ENCODE measurements at regions not wholly inside any gene's neighbourhood (a gene's known extent, or its start where the extent isn't known, plus 50 kb on each side); places are given as distances from the start of the nearest gene placed in this dataset.

DNA sequence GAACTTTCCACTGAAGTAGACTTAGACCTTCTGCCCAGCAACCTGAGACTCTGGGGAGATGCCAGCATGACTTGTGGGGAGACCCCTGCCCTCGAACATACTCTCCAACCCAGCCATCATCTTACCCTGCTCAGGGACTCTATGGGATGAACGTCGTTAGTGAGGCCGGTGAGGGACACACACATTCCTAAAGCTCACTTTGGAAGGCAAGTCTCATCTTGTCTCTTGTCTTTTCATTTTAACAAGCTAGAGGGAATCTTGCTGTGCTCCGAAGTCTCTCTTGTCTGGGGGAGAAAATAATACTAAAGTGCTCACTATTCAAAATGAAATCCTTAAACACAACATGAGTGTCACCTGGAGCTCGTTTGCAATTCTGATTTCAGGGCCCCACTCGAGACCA is 239.5 kb upstream of the HES1 start:
- H3K9me3 ChIP-seq (ENCODE audit: control insufficient read depth, low read length, poor library complexity, severe bottlenecking) = no peaks in the 10 kb centered on the region
- Mint-ChIP-seq H3K36me3 (ENCODE audit: low read depth) (no peaks in the 10 kb centered on the region), H3K27ac (no peak overlapping the region), H3K4me3 (no peak overlapping the region), H3K4me1 (no peaks in the 10 kb centered on the region), H3K27me3 (peaks cover 32% of the 10 kb centered on the region)
- ATAC-seq (no peak), DNase-seq (no peak)

DNA sequence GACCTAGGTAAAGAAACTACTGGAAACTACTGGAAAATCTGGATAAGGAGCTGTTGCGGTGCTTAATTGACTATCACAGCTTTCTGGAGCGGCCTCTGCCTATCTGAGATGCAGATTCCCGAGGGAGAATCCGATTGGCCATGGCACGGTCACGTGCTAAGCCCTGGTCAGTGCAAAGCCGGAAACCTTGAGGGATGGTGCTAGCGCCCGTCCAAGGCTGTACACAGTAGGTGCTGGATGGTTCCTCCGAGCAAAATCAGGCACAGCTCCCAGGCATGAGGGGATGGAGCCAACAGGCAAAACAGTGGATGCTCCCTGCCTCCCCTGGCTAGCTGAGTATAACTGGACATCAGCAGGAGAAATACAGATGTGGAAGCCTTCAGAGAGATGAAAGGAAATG is 238.7 kb upstream of the HES1 start:
- peak overlapping the region; percentile 17 for H3K27ac Mint-ChIP-seq
- no peaks in the 10 kb centered on the region for H3K9me3 ChIP-seq (ENCODE audit: control insufficient read depth, low read length, poor library complexity, severe bottlenecking)
- peaks cover 41% of the 10 kb centered on the region for H3K27me3 Mint-ChIP-seq
- H3K36me3 Mint-ChIP-seq (ENCODE audit: low read depth) = no peaks in the 10 kb centered on the region
- H3K4me3 Mint-ChIP-seq = no peak overlapping the region
- H3K4me1 Mint-ChIP-seq = no peaks in the 10 kb centered on the region
- no peak for DNase-seq
- ATAC-seq = no peak

DNA sequence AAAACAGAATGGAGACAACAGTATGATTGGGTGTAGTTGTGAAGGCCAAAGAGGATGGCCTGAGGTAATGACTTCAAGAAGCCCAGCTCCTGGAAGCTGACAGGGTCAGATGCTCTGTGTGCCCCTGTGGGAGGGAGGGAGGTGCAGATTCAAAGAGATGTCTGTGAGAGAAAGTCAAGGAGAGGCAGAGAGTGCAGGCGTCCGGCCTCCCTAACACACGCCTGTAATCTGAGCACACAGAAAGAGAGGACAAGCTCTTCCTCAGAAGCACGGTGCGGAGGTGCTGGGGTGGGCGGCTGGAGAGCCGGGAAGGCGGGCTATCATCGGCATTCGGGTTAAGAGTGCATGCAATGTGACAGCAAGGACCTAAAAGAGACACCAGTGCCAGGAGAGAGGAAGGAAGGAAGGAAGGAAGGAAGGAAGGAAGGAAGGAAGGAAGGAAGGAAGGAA is 238.2 kb upstream of the HES1 start:
- H3K36me3 Mint-ChIP-seq (ENCODE audit: low read depth) = no peaks in the 10 kb centered on the region
- no peak overlapping the region for H3K4me3 Mint-ChIP-seq
- H3K4me1 Mint-ChIP-seq = no peaks in the 10 kb centered on the region
- H3K27ac Mint-ChIP-seq = peak overlapping the region; percentile 17
- DNase-seq = no peak
- H3K27me3 Mint-ChIP-seq = peaks cover 45% of the 10 kb centered on the region
- no peak for ATAC-seq
- H3K9me3 ChIP-seq (ENCODE audit: control insufficient read depth, low read length, poor library complexity, severe bottlenecking) = no peaks in the 10 kb centered on the region

DNA sequence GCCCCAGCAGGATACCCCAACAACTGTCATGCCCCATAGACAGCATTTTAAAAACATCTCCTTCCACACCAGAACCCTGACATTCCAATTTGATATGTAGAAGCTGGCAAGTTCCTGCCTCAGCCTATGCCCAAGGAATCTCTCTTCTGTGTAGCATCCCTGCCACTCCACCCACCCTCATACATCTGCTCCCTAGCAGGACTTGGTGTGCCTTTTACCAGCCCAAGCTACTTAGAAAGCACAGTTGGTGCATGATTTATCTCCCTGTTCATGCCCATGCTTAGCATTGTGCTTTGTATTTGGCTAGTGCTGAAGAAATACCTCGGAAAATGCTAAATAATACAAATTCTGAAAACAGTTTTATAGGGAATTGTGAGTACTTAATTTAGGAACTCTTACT is 236.9 kb upstream of the HES1 start:
- ATAC-seq (no peak), DNase-seq (no peak)
- H3K4me1 Mint-ChIP-seq = no peaks in the 10 kb centered on the region
- H3K27me3 Mint-ChIP-seq = peaks cover 58% of the 10 kb centered on the region
- no peaks in the 10 kb centered on the region for H3K36me3 Mint-ChIP-seq (ENCODE audit: low read depth)
- no peak overlapping the region for H3K4me3 Mint-ChIP-seq
- H3K27ac Mint-ChIP-seq = no peak overlapping the region
- H3K9me3 ChIP-seq (ENCODE audit: control insufficient read depth, low read length, poor library complexity, severe bottlenecking) = no peaks in the 10 kb centered on the region

DNA sequence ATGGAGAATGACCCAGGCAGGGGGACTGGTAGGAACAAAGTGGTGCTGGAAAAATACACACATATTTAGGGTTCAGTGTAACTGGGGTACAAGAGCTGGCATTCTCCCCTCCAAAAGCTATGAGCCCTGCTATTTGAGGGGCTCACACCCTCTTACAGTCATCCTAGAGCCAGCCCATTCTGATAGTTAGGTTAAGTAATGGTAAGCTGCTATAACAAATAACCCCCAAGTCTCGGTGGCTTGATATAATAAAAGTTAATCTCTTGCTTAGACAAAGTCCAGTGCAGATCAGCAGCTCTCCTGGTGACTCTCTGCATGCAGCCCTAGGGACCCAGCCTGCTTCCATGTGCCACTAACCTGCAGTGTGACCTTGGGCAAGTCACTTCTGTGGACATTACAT is 234.9 kb upstream of the HES1 start:
- DNase-seq (no peak), ATAC-seq (no peak)
- H3K27ac Mint-ChIP-seq = no peak overlapping the region
- peaks cover 3% of the 10 kb centered on the region for H3K36me3 Mint-ChIP-seq (ENCODE audit: low read depth)
- H3K9me3 ChIP-seq (ENCODE audit: control insufficient read depth, low read length, poor library complexity, severe bottlenecking) = no peaks in the 10 kb centered on the region
- peaks cover 59% of the 10 kb centered on the region for H3K27me3 Mint-ChIP-seq
- no peak overlapping the region for H3K4me3 Mint-ChIP-seq
- H3K4me1 Mint-ChIP-seq = no peaks in the 10 kb centered on the region

DNA sequence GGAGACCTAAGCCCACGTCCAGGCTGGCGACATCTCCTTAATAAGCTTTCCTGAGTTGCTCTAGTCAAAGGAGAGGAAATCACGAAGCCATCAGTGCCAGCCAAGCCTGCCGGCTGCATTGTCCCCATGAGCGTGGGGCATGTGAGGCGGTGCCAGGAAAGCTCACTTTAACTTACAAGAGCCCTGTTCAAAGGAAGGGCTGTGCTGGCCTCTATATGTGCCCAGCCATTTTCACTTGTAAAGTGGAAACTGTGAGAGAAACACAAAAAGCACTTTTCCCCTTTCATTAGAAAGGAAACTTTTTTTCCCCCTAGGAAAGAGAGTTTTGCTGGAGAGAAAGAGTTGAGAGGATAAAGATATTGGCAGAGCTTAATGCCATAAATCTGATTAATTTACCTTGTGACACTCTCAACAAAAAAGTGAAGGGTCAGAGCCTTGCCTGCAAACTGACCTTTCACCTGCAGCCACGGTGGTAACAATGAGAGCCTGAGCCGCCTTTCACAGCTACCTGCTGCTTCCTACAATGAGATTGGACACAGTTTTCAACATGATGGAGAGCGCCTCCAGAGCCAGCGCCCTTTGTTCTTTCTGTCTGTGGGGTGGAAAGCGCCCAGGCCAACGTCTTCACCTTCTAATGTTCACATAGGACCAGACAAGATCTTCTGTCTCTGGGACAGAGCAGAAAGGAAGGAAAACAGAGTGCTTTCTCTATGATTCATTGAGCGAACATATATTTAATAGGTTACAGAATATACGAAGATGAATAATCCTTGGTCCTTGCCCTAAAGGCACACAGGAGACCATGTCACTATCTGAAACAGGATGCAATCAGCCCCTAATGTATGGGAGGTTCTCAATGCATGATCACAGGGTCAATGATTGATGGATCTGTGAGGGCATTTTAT is 233.1 kb upstream of the HES1 start:
- Mint-ChIP-seq H3K36me3 (ENCODE audit: low read depth) (peaks cover 4% of the 10 kb centered on the region), H3K27me3 (peaks cover 42% of the 10 kb centered on the region), H3K4me1 (no peaks in the 10 kb centered on the region), H3K4me3 (no peak overlapping the region), H3K27ac (no peak overlapping the region)
- ATAC-seq (no peak), DNase-seq (no peak)
- H3K9me3 ChIP-seq (ENCODE audit: control insufficient read depth, low read length, poor library complexity, severe bottlenecking) = no peaks in the 10 kb centered on the region

DNA sequence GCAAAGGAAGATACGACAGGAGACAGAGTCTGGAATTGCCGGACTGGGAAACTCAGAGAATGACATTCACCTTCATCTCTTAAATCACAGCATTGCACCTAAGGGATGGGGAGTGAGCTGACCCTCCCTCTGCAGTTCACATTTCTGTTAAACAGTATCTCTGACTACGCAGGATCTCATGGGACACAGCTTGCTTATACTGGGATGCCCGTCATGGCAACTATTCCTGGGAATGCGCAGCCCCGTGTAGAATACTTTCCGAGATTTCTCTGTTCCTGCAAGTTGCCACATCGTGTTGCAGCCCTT is 232.5 kb upstream of the HES1 start:
- DNase-seq (no peak), ATAC-seq (no peak)
- no peaks in the 10 kb centered on the region for H3K9me3 ChIP-seq (ENCODE audit: control insufficient read depth, low read length, poor library complexity, severe bottlenecking)
- no peaks in the 10 kb centered on the region for H3K4me1 Mint-ChIP-seq
- H3K27me3 Mint-ChIP-seq = peaks cover 42% of the 10 kb centered on the region
- H3K27ac Mint-ChIP-seq = no peak overlapping the region
- H3K36me3 Mint-ChIP-seq (ENCODE audit: low read depth) = peaks cover 4% of the 10 kb centered on the region
- H3K4me3 Mint-ChIP-seq = no peak overlapping the region

DNA sequence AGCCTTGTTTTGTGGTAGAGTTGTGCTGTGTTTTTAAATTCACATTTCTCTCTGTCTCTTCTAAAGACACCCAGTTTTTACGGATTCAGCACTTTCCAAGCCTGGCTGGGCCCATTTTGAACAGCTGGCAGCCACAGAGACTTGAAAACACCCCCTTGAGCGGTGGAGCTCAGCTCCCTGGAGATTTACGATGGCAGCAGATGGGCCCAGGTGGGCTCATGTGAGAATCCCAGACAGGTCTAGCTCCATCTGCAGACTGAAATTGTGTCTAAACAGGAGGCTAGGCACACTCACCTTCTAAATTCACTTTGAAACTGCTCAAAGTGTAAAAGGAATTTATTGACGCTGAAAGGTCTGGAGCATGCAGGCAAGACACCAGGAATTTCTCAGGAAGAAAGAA is 232.0 kb upstream of the HES1 start:
- H3K4me3 Mint-ChIP-seq = no peak overlapping the region
- peaks cover 4% of the 10 kb centered on the region for H3K36me3 Mint-ChIP-seq (ENCODE audit: low read depth)
- ATAC-seq (no peak), DNase-seq (no peak)
- H3K27ac Mint-ChIP-seq = no peak overlapping the region
- peaks cover 42% of the 10 kb centered on the region for H3K27me3 Mint-ChIP-seq
- H3K4me1 Mint-ChIP-seq = peaks cover 1% of the 10 kb centered on the region
- H3K9me3 ChIP-seq (ENCODE audit: control insufficient read depth, low read length, poor library complexity, severe bottlenecking) = no peaks in the 10 kb centered on the region

DNA sequence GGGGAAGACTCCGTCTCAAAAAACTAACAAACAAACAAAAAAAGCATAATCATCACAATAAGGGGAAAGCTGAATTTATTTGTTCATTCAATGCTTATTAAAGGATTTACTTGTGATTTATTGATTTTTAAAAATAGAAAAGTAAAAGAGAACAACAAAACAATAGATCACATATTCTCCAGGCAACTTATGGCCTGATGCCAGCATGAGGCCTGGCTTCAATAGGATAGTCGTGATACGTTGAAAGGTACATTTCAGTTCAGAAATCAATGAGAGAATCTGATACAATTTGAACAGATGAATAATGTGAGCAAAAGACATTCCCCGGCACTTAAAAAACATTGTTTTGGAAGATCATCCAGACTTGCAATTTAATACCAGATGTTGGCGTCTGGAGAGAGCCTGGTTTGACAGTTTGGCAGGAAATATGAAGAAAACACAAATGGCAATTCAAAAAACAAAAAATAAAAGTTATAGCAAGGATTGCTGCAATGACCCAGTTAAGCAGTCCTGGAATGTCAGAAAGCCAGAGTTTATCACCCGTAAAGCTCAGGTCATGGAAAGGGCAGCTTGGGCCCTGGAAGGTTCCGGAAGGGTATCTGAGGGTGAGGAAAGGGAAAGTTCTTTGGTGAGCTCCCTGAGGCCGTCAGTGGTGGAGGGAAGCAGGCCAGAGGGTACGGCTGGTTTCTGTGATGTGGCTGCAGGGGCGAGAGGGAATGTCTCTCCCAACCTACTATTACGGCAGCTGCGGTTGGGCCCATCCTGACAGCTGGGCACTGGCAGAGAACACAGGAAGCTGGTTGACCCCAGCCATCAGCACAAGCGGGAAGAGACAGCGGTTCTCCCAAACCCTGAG is 230.2 kb upstream of the HES1 start:
- ATAC-seq (no peak), DNase-seq (no peak)
- no peak overlapping the region for H3K4me3 Mint-ChIP-seq
- H3K27me3 Mint-ChIP-seq = peaks cover 36% of the 10 kb centered on the region
- peaks cover 4% of the 10 kb centered on the region for H3K36me3 Mint-ChIP-seq (ENCODE audit: low read depth)
- no peaks in the 10 kb centered on the region for H3K9me3 ChIP-seq (ENCODE audit: control insufficient read depth, low read length, poor library complexity, severe bottlenecking)
- H3K27ac Mint-ChIP-seq = no peak overlapping the region
- peaks cover 2% of the 10 kb centered on the region for H3K4me1 Mint-ChIP-seq

DNA sequence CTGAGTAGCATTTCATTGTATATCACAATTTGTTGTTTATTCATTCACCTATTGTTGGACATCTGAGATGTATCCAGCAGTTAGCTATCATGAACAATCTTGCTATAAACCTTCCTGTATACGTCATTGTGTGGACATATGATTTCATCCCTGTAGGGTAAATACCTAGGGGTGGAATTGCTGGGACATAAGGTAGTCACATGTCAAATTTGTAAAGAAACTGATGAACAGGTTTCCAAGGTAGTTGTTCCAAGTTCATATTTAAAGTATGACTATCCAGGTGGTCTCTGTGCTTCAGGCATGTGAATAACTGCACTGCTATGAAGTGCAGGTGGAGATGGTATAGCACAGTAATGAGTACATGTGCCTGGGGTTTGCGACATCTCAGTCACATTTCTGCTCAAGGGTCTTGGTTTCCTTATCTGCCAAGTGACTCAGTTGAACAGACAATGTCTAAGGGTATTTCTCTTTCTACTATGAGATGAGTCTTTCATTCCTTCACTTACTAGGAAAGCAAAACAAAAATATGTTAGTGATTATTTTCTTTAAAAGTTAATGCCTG is 229.0 kb upstream of the HES1 start:
- no peaks in the 10 kb centered on the region for H3K9me3 ChIP-seq (ENCODE audit: control insufficient read depth, low read length, poor library complexity, severe bottlenecking)
- ATAC-seq (no peak), DNase-seq (no peak)
- no peak overlapping the region for H3K4me3 Mint-ChIP-seq
- H3K27ac Mint-ChIP-seq = no peak overlapping the region
- peaks cover 2% of the 10 kb centered on the region for H3K4me1 Mint-ChIP-seq
- H3K27me3 Mint-ChIP-seq = peaks cover 31% of the 10 kb centered on the region
- H3K36me3 Mint-ChIP-seq (ENCODE audit: low read depth) = peaks cover 4% of the 10 kb centered on the region

DNA sequence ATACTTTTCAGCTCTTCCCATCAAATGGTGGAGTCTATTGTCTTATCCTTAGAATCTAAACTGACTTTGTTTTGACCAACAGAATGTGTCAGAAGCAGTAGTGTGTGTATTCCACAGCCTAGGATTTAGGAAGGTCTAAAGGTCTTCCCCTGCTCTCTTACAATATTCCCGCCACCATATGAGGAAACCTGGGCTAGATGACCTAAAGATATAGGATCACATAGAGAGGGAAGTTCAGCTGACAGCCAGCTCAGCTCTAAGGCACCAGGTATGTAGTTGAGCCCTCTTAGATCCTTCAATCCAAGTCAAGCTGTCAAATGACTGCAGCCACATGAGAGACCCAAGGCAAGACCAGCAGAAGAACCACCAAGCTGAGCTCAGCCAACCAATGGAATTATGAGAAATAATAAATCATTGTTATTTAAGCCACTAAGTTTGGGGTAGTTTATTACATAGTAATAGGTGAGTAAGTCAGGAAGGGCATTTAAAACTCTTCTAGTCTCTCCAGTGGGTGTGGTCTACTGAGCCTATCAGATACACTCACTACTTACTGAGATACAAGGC is 227.7 kb upstream of the HES1 start:
- H3K4me1 Mint-ChIP-seq = peaks cover 5% of the 10 kb centered on the region
- peaks cover 4% of the 10 kb centered on the region for H3K36me3 Mint-ChIP-seq (ENCODE audit: low read depth)
- peaks cover 17% of the 10 kb centered on the region for H3K27me3 Mint-ChIP-seq
- DNase-seq (no peak), ATAC-seq (no peak)
- H3K4me3 Mint-ChIP-seq = no peak overlapping the region
- no peak overlapping the region for H3K27ac Mint-ChIP-seq
- no peaks in the 10 kb centered on the region for H3K9me3 ChIP-seq (ENCODE audit: control insufficient read depth, low read length, poor library complexity, severe bottlenecking)

DNA sequence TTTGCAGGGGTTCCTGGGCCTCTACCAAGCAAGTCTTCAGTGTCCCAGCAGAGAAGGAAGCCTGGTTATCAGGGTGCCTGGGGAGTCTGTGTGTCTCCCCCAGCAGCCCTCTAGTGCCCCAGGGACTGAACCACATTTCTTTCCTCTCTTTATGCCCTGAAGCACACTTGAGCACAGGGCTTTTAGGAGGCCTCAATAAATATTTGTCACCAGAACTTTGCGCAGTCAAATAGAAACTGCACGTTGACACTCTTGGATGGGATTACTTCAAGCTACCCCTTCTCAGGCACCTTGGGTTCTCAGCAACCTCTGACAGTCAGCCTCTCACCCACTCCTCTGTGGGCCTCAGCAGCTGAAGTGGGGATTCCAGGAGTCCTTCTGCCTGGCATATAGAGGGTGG is 226.6 kb upstream of the HES1 start:
- Mint-ChIP-seq H3K27ac (no peak overlapping the region), H3K4me3 (no peak overlapping the region), H3K27me3 (peaks cover 13% of the 10 kb centered on the region), H3K36me3 (ENCODE audit: low read depth) (peaks cover 4% of the 10 kb centered on the region), H3K4me1 (peaks cover 5% of the 10 kb centered on the region)
- ATAC-seq (no peak), DNase-seq (no peak)
- no peaks in the 10 kb centered on the region for H3K9me3 ChIP-seq (ENCODE audit: control insufficient read depth, low read length, poor library complexity, severe bottlenecking)

DNA sequence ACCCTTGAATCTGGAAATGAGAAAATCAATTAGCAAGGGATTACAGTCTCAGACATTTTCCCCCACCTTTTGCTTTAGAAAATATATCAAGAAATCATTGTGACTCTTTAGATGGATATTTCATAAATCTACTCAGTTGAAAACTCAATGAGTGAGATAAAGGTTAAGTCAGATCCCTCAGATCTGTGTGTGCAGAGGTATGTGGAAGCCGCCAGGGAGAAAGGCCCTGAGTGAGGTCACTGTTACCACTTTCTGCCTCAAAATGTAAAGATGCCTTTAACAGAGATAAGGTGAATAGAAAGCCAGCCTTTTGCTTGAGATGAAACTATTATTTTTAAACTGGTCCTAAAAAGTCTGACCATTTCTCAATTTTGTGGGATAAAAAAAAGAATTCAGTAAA is 225.6 kb upstream of the HES1 start:
- Mint-ChIP-seq H3K36me3 (ENCODE audit: low read depth) (peaks cover 4% of the 10 kb centered on the region), H3K4me3 (no peak overlapping the region), H3K27ac (no peak overlapping the region), H3K27me3 (peaks cover 6% of the 10 kb centered on the region), H3K4me1 (peaks cover 5% of the 10 kb centered on the region)
- no peaks in the 10 kb centered on the region for H3K9me3 ChIP-seq (ENCODE audit: control insufficient read depth, low read length, poor library complexity, severe bottlenecking)
- DNase-seq = no peak
- ATAC-seq = no peak
